Heart left ventricle (tissue), 16 donors: ENCODE measurements at regions not wholly inside any gene's neighbourhood (a gene's known extent, or its start where the extent isn't known, plus 50 kb on each side); places are given as distances from the start of the nearest gene placed in this dataset.

ENCODE experiments used
- ATAC-seq, 4 donors: fragments of 200-7000 bp; cut with Tn5 transposase; one replicate each; pipeline ENCODE4 v1.9.1; 2020 to 2022; ENCODE audit warnings: moderate library complexity in 4 of 4, mild to moderate bottlenecking in 3 of 4, moderate number of reproducible peaks in 1 of 4
- DNase-seq, 5 donors: peaks; one replicate each; pipeline ENCODE4 v3.0.0-alpha.2; 2020
- H3K27ac ChIP-seq, 12 donors: fragments of 200-600 bp; sonication (generic) in 4 of 12; one replicate each; pipeline versions ENCODE4 v1.5.0 to v1.8.0; 2016 to 2022; ENCODE audit warnings: mild to moderate bottlenecking in 2 of 12
- H3K27me3 ChIP-seq, 9 donors: fragments of 200-600 bp; sonication (generic) in 2 of 9; one replicate each; pipeline versions ENCODE4 v1.5.1 to v1.8.0; 2016 to 2022; ENCODE audit warnings: mild to moderate bottlenecking in 3 of 9
- H3K36me3 ChIP-seq, 9 donors: fragments of 200-600 bp; sonication (generic) in 2 of 9; one replicate each; pipeline versions ENCODE4 v1.5.0 to v1.8.0; 2018 to 2022; ENCODE audit warnings: mild to moderate bottlenecking in 2 of 9
- H3K4me1 ChIP-seq, 12 donors: fragments of 200-600 bp; sonication (generic) in 4 of 12; one replicate each; pipeline versions ENCODE4 v1.5.0 to v1.8.0; 2016 to 2022; ENCODE audit warnings: mild to moderate bottlenecking in 3 of 12
- H3K4me3 ChIP-seq, 12 donors: fragments of 200-600 bp; sonication (generic) in 4 of 12; one replicate each; pipeline versions ENCODE4 v1.5.0 to v1.8.0; 2017 to 2022; ENCODE audit warnings: mild to moderate bottlenecking in 9 of 12, moderate library complexity in 4 of 12
- H3K9me3 ChIP-seq, 12 donors: fragments of 200-600 bp; sonication (generic) in 4 of 12; one replicate each; pipeline versions ENCODE4 v1.5.0 to v1.8.0; 2016 to 2022; ENCODE audit warnings: mild to moderate bottlenecking in 1 of 12
- CTCF ChIP-seq, 12 donors: fragments of 200-600 bp; sonication (generic) in 4 of 12; IDR thresholded peaks; one replicate each; pipeline versions ENCODE4 v1.5.0 to v1.8.0; 2018 to 2022; ENCODE audit warnings: antibody characterized with exemption in 12 of 12, mild to moderate bottlenecking in 5 of 12
- POLR2A ChIP-seq, 2 donors: fragments of 450-650 bp; IDR thresholded peaks; one replicate each; pipeline ENCODE4 v1.6.1; 2017; ENCODE audit warnings: antibody characterized with exemption in 2 of 2, mild to moderate bottlenecking in 2 of 2, moderate library complexity in 2 of 2
- WGBS, 4 donors: extraction: QIAGEN DNeasy Blood & Tissue Kit in 2 of 4; methylation state at CpG; one replicate each; pipeline versions ENCODE4 v1.1.5 to v1.1.7; 2013 to 2018; 5-methylcytosine and 5-hydroxymethylcytosine counted together
- intact Hi-C, 10 donors: fragments of 100-400 bp; cut with DNase I; formaldehyde crosslinking; loops; one replicate each; pipeline versions ENCODE4 v1.11.1 to v1.14.2; 2022
- donor health status: ischemic (EF 13 %, LVEDD 7.1; RV severe dilation, severe dysfunction).
- donor health status: healthy with polysubstance abuse.
- donor health status: DM: no; HTN: yes; CAD: no.
- donor health status: DM: no; HTN: no; CAD: no.
- donor health status: ischemic (EF 25% LVEDD 6.9; RV normal size, moderate dysfunction).
- donor health status: ischemic (EF 25% LVEDD 5.7; RV mildly dilated, moderate dysfunction).
- donor health status: healthy.
- donor health status: DM: yes; HTN: yes; CAD: no.
- donor health status: ischemic (EF 35%, LVEDD 5.7; RV mildly dilated, moderate dysfunction).
- donor health status: nonischemic (EF 11% LVEDD 7.7; RV severe dilation, severe dysfunction).
- donor health status: DM: yes; HTN: yes; CAD: no.
- donor health status: PGD.
- donor health status: ischemic (EF 29% LVEDD 5.4; RV normal size, mild dysfunction).
- donor health status: nonischemic (EF 23%, LVEDD 6.1; RV moderate dilation, normal function).

- Histone ChIP-seq H3K27me3 (no peaks in the 10 kb centered on the region), H3K4me3 (no peak overlapping the region), H3K4me1 (peaks cover 0 to 15% (median 0%) of the 10 kb centered on the region in 12 donors), H3K27ac (no peak overlapping the region), H3K9me3 (peaks cover 0 to 4% (median 0%) of the 10 kb centered on the region in 12 donors), H3K36me3 (no peaks in the 10 kb centered on the region)
- DNase-seq (no peak), ATAC-seq (no peak)
- 74 to 93% (median 78%) methylated on average over 1 of the region's 1 CpG for WGBS, 4 donors
- intact Hi-C loops, result loop anchor here in 1 of 10 donors (10.0 kb wide), 1 partner anchor 335 kb away; no protein-coding TSS in a partner anchor
- TF ChIP-seq CTCF (IDR thresholded peaks at IDR 0.05) (no peak), POLR2A (IDR thresholded peaks at IDR 0.05) (no peak)
These were observed 778.3 kb downstream of the MCTP2 start for GRCh38 chr15:95009635-95010034.

- H3K4me3 ChIP-seq, result no peak overlapping the region
- H3K4me1 ChIP-seq, result peaks cover 0 to 29% (median 17%) of the 10 kb centered on the region in 12 donors
- DNase-seq (no peak), ATAC-seq (peak in 2 of 4 donors; percentile 54 to 56)
- intact Hi-C loops, result loop anchor here in 1 of 10 donors (10.0 kb wide), 1 partner anchor 339 kb away; no protein-coding TSS in a partner anchor
- no peaks in the 10 kb centered on the region for H3K36me3 ChIP-seq
- H3K9me3 ChIP-seq, result no peaks in the 10 kb centered on the region
- no peaks in the 10 kb centered on the region for H3K27me3 ChIP-seq
- TF ChIP-seq CTCF (IDR thresholded peaks at IDR 0.05) (no peak), POLR2A (IDR thresholded peaks at IDR 0.05) (no peak)
- H3K27ac ChIP-seq, result no peak overlapping the region
These were observed 782.0 kb downstream of the MCTP2 start for GRCh38 chr15:95013381-95013780.

GRCh38 chr15:95016511-95017229, 785.3 kb downstream of the MCTP2 start:
- no peak for TF ChIP-seq POLR2A (IDR thresholded peaks at IDR 0.05)
- TF ChIP-seq CTCF (IDR thresholded peaks at IDR 0.05), result no peak
- Histone ChIP-seq H3K27ac (peak overlapping the region in 1 of 12 donors; percentile 5), H3K36me3 (no peaks in the 10 kb centered on the region), H3K4me3 (no peak overlapping the region), H3K27me3 (no peaks in the 10 kb centered on the region), H3K4me1 (peaks cover 0 to 40% (median 22%) of the 10 kb centered on the region in 12 donors), H3K9me3 (peaks cover 0 to 4% (median 0%) of the 10 kb centered on the region in 12 donors)
- 26 to 42% (median 31%) methylated on average over 2 of the region's 2 CpGs for WGBS, 4 donors
- intact Hi-C loops, result loop anchor here in 3 of 10 donors (1.0 to 10.0 kb wide), 3 partner anchors 24 to 342 kb away; no protein-coding TSS in a partner anchor
- ATAC-seq, result peak; percentile 52 to 81 (median 72)
- DNase-seq, result peak in 1 of 5 donors; percentile 26

GRCh38 chr15:95017666-95018328, 786.4 kb downstream of the MCTP2 start:
- TF ChIP-seq POLR2A (IDR thresholded peaks at IDR 0.05) (no peak), CTCF (IDR thresholded peaks at IDR 0.05) (no peak)
- H3K27me3 ChIP-seq, result no peaks in the 10 kb centered on the region
- WGBS, 4 donors, result 48 to 57% (median 49%) methylated on average over 4 of the region's 4 CpGs
- peaks cover 0 to 40% (median 22%) of the 10 kb centered on the region in 12 donors for H3K4me1 ChIP-seq
- DNase-seq, result peak; percentile 74 to 81 (median 77)
- peaks cover 0 to 12% (median 5%) of the 10 kb centered on the region in 12 donors for H3K9me3 ChIP-seq
- H3K36me3 ChIP-seq, result no peaks in the 10 kb centered on the region
- ATAC-seq, result peak in 2 of 4 donors; percentile 66 to 74
- peak overlapping the region in 4 of 12 donors; percentile 6 to 53 (median 32) for H3K27ac ChIP-seq
- intact Hi-C loops, result loop anchor here in 3 of 10 donors (1.0 to 10.0 kb wide), 4 partner anchors 25 to 343 kb away; no protein-coding TSS in a partner anchor
- peak overlapping the region in 5 of 12 donors; percentile 4 to 24 (median 14) for H3K4me3 ChIP-seq
